ENCODE measurements at regions not wholly inside any gene's neighbourhood (a gene's known extent, or its start where the extent isn't known, plus 50 kb on each side); places are given as distances from the start of the nearest gene placed in this dataset.
A peak's percentile ranks its signal among the peaks of the same experiment; 100 is the strongest.
"Not testable (repeated sequence)": the region's sequence is repeated elsewhere in the genome, so short reads cannot be mapped to it uniquely, and the experiment has no call there.

GRCh38 chr9:99650187-99650874 lies 171.4 kb upstream of the NR4A3 start:
- TF ChIP-seq, protein P1, sequence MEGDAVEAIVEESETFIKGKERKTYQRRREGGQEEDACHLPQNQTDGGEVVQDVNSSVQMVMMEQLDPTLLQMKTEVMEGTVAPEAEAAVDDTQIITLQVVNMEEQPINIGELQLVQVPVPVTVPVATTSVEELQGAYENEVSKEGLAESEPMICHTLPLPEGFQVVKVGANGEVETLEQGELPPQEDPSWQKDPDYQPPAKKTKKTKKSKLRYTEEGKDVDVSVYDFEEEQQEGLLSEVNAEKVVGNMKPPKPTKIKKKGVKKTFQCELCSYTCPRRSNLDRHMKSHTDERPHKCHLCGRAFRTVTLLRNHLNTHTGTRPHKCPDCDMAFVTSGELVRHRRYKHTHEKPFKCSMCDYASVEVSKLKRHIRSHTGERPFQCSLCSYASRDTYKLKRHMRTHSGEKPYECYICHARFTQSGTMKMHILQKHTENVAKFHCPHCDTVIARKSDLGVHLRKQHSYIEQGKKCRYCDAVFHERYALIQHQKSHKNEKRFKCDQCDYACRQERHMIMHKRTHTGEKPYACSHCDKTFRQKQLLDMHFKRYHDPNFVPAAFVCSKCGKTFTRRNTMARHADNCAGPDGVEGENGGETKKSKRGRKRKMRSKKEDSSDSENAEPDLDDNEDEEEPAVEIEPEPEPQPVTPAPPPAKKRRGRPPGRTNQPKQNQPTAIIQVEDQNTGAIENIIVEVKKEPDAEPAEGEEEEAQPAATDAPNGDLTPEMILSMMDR (IDR thresholded peaks at IDR 0.05; ENCODE audit: low read depth, low read length, missing control alignments) = no peak
- DNase-seq (ENCODE audit: low read depth) = no peak
- H3K4me3 ChIP-seq (ENCODE audit: low read depth, low read length) = no peak overlapping the region

- H3K4me3 ChIP-seq (ENCODE audit: low read depth, low read length) = no peak overlapping the region
- TF ChIP-seq, protein P1 (IDR thresholded peaks at IDR 0.05; ENCODE audit: low read depth, low read length, missing control alignments) = no peak
- DNase-seq (ENCODE audit: low read depth) = peak; percentile 52
Observed at GRCh38 chr9:99660191-99660636, 161.5 kb upstream of the NR4A3 start.

DNA sequence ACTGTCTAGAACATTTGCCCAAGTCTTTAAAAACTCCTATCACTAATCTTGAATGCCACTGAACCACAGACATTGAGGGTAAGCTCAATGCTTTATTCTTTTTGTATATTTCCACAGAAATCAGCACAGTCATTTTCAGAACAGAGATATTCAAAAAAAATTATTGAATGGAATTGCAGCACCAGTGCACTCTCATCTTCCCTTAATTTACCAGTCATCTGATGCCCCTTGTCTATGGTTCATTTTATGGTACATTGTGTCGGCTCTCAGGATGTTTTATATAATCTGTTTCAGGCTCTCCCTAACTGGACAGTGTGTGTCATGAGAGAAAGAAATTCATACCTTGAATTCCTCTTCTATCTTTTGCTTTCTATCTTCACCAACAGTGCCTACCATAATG lies 158.4 kb upstream of the NR4A3 start:
- H3K4me3 ChIP-seq (ENCODE audit: low read depth, low read length) = no peak overlapping the region
- no peak for DNase-seq (ENCODE audit: low read depth)
- TF ChIP-seq, protein P1 (IDR thresholded peaks at IDR 0.05; ENCODE audit: low read depth, low read length, missing control alignments) = no peak

DNA sequence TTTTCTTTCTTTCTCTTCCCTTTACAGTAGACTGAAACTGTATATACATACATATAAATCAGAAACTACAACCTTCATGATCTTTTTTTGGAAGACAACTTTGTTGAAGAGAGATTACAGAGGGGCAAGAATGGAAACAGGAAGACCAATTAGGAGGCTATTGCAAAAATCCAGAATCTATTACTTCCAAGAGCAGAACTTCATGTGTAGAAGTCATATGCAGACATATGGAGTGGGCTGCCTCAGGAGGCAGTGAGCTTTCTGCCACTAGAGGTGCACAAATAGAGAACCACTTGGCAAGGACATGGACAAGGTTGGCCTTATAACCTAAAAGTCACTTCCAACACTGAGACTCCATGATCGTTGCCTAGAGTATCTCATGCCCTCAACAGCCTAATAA lies 157.8 kb upstream of the NR4A3 start:
- DNase-seq (ENCODE audit: low read depth) = no peak
- TF ChIP-seq, protein P1 (IDR thresholded peaks at IDR 0.05; ENCODE audit: low read depth, low read length, missing control alignments) = peak; percentile 7
- no peak overlapping the region for H3K4me3 ChIP-seq (ENCODE audit: low read depth, low read length)

DNA sequence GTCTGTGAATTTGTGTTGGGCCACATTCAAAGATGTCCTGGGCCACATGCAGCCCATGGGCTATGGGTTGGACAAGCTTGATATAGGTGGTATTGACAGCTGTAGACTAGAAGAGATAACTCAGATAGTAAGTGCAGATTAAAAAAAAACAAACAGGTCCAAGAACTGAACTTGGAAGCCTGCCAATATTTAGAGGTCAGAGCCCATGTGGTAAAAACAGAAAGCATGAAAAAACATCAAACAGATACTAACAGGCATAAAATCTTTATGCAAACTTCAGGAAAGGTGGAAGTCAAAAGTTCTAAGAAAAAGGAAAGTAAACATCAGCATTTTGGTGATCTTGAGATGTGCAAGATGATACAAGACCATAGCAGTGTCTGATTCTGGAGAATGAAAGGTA lies 155.1 kb upstream of the NR4A3 start:
- TF ChIP-seq, protein P1 (IDR thresholded peaks at IDR 0.05; ENCODE audit: low read depth, low read length, missing control alignments) = no peak
- no peak overlapping the region for H3K4me3 ChIP-seq (ENCODE audit: low read depth, low read length)
- peak; percentile 10 for DNase-seq (ENCODE audit: low read depth)

- DNase-seq (ENCODE audit: low read depth); H3K4me3 ChIP-seq (ENCODE audit: low read depth, low read length): not testable (repeated sequence)
Observed at GRCh38 chr9:99670886-99671285, 150.8 kb upstream of the NR4A3 start.

GRCh38 chr9:99677281-99677680 lies 144.4 kb upstream of the NR4A3 start:
- DNase-seq (ENCODE audit: low read depth) = no peak
- H3K4me3 ChIP-seq (ENCODE audit: low read depth, low read length) = no peak overlapping the region
- TF ChIP-seq, protein P1 (IDR thresholded peaks at IDR 0.05; ENCODE audit: low read depth, low read length, missing control alignments) = no peak
